SK-N-SH (cell line): ENCODE measurements at regions not wholly inside any gene's neighbourhood (a gene's known extent, or its start where the extent isn't known, plus 50 kb on each side); places are given as distances from the start of the nearest gene placed in this dataset.

Experiments
- TF ChIP-seq, protein P1 (sequence below): IDR thresholded peaks from 2 replicates; pipeline ENCODE4 v1.4.0; 2012; ENCODE audit warnings: low read depth, borderline replicate concordance
- TF ChIP-seq, protein P2 (sequence below): IDR thresholded peaks from 2 replicates; pipeline ENCODE4 v1.6.1; 2012; ENCODE audit warnings: mild to moderate bottlenecking, low read depth, low read length, moderate library complexity

DNA sequence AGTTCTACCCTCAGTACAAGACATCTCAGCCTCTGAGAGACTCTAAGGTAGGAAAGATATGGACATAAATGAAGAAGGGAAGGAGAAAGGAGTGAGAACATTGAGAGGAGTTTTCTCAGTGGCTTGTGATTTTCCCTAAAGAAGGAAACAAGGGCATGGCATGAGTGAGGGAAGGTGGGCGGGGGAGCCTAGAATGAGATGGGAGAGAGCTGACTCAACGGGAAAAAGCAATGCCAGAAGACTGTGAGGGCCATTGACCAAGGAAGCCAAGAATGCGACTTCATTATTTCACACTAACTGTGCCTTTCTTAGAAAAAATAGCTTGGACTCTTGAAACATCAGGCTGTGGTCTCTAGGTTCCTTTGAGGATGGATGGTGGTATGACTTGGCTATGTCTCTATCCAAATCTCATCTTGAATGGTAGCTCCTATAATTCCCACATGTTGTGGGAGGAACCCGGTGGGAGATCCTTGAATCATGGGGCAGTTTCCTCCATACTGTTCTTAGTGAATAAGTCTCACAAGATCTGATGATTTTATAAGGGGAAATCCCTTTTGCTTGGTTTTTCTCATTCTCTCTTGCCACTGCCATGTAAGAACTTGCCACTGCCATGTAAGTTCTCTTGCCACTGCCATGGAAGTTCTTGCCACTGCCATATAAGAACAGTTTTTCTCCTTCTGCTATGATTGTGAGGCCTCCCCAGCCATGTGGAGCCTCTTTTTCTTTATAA, 279.6 kb downstream of the NUAK1 start:
- TF ChIP-seq, protein P1, sequence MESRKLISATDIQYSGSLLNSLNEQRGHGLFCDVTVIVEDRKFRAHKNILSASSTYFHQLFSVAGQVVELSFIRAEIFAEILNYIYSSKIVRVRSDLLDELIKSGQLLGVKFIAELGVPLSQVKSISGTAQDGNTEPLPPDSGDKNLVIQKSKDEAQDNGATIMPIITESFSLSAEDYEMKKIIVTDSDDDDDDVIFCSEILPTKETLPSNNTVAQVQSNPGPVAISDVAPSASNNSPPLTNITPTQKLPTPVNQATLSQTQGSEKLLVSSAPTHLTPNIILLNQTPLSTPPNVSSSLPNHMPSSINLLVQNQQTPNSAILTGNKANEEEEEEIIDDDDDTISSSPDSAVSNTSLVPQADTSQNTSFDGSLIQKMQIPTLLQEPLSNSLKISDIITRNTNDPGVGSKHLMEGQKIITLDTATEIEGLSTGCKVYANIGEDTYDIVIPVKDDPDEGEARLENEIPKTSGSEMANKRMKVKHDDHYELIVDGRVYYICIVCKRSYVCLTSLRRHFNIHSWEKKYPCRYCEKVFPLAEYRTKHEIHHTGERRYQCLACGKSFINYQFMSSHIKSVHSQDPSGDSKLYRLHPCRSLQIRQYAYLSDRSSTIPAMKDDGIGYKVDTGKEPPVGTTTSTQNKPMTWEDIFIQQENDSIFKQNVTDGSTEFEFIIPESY = no peak
- TF ChIP-seq, protein P2, sequence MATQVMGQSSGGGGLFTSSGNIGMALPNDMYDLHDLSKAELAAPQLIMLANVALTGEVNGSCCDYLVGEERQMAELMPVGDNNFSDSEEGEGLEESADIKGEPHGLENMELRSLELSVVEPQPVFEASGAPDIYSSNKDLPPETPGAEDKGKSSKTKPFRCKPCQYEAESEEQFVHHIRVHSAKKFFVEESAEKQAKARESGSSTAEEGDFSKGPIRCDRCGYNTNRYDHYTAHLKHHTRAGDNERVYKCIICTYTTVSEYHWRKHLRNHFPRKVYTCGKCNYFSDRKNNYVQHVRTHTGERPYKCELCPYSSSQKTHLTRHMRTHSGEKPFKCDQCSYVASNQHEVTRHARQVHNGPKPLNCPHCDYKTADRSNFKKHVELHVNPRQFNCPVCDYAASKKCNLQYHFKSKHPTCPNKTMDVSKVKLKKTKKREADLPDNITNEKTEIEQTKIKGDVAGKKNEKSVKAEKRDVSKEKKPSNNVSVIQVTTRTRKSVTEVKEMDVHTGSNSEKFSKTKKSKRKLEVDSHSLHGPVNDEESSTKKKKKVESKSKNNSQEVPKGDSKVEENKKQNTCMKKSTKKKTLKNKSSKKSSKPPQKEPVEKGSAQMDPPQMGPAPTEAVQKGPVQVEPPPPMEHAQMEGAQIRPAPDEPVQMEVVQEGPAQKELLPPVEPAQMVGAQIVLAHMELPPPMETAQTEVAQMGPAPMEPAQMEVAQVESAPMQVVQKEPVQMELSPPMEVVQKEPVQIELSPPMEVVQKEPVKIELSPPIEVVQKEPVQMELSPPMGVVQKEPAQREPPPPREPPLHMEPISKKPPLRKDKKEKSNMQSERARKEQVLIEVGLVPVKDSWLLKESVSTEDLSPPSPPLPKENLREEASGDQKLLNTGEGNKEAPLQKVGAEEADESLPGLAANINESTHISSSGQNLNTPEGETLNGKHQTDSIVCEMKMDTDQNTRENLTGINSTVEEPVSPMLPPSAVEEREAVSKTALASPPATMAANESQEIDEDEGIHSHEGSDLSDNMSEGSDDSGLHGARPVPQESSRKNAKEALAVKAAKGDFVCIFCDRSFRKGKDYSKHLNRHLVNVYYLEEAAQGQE = no peak
